NB4 (cell line): ENCODE measurements at regions not wholly inside any gene's neighbourhood (a gene's known extent, or its start where the extent isn't known, plus 50 kb on each side); places are given as distances from the start of the nearest gene placed in this dataset.

Source experiments
- MYC ChIP-seq: IDR thresholded peaks from 2 replicates; pipeline ENCODE4 v1.6.1; 2011; ENCODE audit warnings: low read depth, low read length
- POLR2A ChIP-seq: IDR thresholded peaks from 2 replicates; pipeline ENCODE4 v1.6.1; 2011; ENCODE audit warnings: mild to moderate bottlenecking; ENCODE audit not compliant: insufficient read length; ENCODE audit errors: extremely low read depth
- TF ChIP-seq, protein P1 (sequence below): IDR thresholded peaks from one replicate; pipeline ENCODE4 v1.5.1; 2012; ENCODE audit warnings: low read depth, low read length
- TF ChIP-seq, protein P2 (sequence below): IDR thresholded peaks from 2 replicates; pipeline ENCODE4 v1.6.1; 2011; ENCODE audit warnings: low read depth, low read length

DNA sequence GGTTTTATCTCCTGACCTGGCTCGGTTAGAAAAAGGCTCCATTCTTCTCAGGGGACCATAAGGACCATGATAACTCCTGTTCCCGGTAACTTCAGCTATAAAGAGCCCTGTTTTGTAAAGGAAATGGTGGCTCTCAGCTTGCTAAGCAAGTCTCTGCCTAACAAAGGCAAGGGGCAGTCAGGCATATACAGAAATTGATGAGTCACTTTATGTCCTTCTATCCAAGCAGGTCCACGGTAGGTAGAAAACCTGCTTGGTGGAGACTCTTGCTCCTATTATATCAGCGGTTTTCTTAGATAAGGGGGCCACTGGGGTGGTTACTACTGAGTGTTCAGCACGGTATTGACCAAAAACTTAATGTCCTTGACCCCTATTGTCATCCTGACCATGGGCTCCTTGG, 203.0 kb upstream of the KLF8 start:
- TF ChIP-seq POLR2A (no peak), MYC (no peak)
- TF ChIP-seq, protein P1, sequence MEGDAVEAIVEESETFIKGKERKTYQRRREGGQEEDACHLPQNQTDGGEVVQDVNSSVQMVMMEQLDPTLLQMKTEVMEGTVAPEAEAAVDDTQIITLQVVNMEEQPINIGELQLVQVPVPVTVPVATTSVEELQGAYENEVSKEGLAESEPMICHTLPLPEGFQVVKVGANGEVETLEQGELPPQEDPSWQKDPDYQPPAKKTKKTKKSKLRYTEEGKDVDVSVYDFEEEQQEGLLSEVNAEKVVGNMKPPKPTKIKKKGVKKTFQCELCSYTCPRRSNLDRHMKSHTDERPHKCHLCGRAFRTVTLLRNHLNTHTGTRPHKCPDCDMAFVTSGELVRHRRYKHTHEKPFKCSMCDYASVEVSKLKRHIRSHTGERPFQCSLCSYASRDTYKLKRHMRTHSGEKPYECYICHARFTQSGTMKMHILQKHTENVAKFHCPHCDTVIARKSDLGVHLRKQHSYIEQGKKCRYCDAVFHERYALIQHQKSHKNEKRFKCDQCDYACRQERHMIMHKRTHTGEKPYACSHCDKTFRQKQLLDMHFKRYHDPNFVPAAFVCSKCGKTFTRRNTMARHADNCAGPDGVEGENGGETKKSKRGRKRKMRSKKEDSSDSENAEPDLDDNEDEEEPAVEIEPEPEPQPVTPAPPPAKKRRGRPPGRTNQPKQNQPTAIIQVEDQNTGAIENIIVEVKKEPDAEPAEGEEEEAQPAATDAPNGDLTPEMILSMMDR, result no peak
- TF ChIP-seq, protein P2, sequence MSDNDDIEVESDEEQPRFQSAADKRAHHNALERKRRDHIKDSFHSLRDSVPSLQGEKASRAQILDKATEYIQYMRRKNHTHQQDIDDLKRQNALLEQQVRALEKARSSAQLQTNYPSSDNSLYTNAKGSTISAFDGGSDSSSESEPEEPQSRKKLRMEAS, result no peak
